ENCODE measurements at regions not wholly inside any gene's neighbourhood (a gene's known extent, or its start where the extent isn't known, plus 50 kb on each side); places are given as distances from the start of the nearest gene placed in this dataset.
"Not testable (repeated sequence)": the region's sequence is repeated elsewhere in the genome, so short reads cannot be mapped to it uniquely, and the experiment has no call there.

DNA sequence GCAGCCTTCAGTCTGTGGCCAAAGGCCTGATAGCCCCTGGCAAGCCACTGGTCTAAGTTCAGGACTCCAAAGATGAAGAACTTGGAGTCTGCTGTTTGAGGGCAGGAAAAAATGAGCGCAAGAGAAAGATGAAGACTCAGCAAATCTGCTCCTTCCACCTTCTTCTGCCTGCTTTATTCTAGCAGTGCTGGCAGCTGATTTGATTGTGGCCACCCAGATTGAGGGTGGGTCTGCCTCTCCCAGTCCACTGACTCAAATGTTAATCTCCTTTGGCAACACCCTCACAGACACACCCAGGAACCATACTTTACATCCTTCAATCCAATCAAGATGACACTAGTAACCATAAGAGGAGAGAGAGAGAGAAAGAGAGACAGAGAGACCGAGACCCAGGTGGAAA is 127.6 kb downstream of the UTP18 start:
- DNase-seq (ENCODE audit: low read depth in 2 of 2), result no peak

DNA sequence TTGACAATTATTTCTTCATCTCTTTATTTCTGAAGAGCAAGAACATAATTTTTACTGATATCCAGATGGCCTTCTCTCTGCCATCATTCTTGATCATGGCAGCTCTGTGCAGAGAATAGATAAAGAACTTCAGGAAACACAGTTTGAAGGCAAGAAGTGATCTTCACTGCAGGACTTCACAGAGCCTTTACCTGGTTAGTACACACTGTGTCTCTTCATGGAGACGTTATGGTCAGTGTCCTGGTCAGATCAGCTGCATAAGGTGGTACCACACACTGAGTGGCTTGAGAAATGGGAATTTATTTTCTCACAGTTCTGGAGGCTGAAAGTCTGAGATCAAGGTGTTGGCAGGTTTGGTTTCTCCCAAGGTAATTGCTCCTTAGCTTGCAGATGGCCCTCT is 129.5 kb downstream of the UTP18 start:
- no peak for DNase-seq (ENCODE audit: low read depth in 2 of 2)

DNA sequence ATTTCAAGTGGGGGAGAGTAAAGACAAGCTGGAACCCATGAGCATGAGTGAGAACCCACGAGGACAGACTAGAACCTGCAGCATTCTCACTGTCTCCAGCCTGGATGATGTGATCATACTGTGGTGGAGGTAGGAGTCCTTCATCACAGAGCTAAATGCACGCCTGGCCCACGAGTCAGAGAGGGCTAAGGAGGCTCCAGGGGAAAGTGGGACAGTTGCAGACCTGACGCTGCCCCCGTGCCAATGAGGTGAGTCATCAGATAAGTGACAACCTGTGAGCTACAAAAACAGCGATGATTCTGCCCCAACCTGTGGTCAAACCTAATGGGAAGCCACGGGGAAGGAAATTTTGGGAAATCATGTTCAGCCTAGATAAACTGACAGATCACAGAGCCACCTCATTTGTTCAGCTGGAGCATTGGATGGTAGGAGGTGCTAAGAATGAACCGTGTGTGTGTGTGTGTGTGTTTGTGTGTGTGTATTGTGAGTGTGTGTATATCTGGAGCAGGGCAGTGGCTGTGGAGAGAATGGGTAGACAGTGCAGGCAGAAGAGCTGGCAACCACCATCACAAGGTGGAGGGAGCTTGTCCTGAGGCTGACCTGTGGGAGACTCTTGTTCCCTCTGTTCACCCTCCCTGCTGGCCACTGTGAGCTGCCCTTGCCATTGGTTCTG is 131.8 kb downstream of the UTP18 start:
- no peak for DNase-seq (ENCODE audit: low read depth in 2 of 2)

GRCh38 chr17:51395621-51396020 is 135.3 kb downstream of the UTP18 start:
- DNase-seq (ENCODE audit: low read depth in 2 of 2), result no peak

DNA sequence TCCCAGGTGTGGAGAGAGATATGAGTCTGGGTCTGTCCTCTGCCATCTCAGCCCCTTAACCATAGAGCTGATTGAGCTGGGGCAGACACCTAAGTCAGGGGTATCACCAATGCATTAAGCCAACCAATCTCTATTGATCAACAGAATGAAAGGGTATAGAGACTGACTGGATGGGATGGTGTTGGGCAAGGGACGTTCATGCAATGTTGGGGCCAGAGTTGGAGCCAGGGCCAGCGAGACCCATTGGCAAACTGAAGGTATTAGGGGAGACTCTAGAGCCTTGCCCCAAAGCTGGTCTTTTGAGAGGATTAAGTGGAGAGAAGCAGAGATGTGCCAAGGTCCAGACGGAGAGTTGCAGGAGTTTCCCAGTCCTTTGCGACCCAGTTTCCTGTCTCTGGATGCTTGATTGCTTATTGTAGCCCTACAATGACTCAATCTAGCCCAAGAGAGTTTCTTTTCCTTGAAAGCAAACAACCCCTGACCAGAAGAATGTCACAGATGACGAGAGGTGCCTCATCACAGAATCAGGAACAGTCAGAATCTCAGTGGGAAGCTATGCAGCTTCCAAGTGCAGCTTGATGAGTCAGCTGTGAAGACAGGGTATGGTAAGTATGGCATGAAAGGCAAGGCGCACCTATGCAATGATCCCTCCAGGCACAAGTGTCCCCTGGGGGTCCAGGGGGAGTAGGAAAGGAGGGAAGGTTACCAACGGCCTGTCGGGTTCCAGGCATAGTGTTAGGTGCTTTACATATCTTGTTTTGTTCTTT is 137.2 kb downstream of the UTP18 start:
- DNase-seq (ENCODE audit: low read depth in 2 of 2), result no peak

DNA sequence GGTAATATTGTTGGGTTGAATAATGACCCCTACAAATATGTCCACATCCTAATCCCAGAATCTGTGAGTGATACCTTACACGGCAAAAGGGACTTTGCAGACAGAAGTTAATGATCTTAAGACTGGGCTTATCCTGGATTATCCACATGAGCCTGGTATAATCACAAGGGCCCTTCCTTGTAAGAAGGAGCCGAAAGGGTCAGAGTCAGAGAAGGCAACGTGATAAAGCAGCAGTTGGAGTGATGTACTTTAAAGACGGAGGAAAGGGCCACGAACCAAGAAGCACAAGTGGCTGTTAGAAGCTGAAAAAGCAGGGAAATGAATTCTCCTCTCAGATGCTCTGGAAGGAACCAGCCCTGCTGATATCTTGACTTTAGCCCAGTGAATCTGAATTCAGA is 137.8 kb downstream of the UTP18 start:
- no peak for DNase-seq (ENCODE audit: low read depth in 2 of 2)

- no peak for DNase-seq (ENCODE audit: low read depth in 2 of 2)
These were observed 138.3 kb downstream of the UTP18 start for GRCh38 chr17:51398687-51399086.

DNA sequence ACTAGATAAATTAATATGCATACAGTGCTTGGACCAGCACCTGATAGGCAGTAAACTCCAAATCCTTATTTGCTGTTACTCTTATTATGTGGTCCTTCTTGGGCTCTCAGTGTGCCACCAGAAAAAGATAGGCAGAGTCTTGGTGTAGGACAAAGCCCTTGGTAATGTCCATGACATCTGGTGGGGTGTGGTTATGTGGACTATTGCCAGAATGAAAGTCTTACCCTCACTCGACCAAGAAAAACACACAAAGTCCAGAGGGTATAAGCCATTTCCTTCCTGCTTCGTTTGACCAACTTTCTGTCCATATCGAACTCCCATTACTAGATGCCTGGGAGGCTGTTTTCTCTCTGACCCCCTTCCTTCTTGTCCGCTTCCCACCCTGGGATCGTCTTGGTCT is 140.9 kb downstream of the UTP18 start:
- no peak for DNase-seq (ENCODE audit: low read depth in 2 of 2)

- no peak for DNase-seq (ENCODE audit: low read depth in 2 of 2)
These were observed 142.6 kb downstream of the UTP18 start for GRCh38 chr17:51402899-51403298.

DNA sequence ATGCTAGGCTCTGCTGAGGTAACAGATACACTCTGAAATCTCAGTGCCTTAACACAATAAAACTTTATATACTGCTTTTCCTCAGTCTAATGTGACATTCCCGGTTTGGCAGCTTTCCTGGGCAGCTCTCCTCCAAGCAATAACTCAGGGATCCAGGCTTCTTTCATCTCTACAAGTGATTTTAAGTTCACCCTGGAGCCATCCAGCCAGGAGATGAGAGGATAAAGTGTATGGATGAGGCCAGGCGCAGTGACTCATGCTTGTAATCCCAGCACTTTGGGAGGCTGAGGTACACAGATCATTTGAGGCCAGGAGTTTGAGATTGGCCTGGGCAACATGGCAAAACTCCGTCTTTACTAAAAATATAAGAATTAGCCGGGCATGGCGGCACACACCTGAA is 147.2 kb downstream of the UTP18 start:
- DNase-seq (ENCODE audit: low read depth in 2 of 2), result no peak

- DNase-seq (ENCODE audit: low read depth in 2 of 2), result no peak
These were observed 159.1 kb downstream of the UTP18 start for GRCh38 chr17:51419476-51419875.

- no peak for DNase-seq (ENCODE audit: low read depth in 2 of 2)
These were observed 161.2 kb downstream of the UTP18 start for GRCh38 chr17:51421525-51421924.

- DNase-seq (ENCODE audit: low read depth in 2 of 2), result no peak
These were observed 162.3 kb downstream of the UTP18 start for GRCh38 chr17:51422634-51423033.

DNA sequence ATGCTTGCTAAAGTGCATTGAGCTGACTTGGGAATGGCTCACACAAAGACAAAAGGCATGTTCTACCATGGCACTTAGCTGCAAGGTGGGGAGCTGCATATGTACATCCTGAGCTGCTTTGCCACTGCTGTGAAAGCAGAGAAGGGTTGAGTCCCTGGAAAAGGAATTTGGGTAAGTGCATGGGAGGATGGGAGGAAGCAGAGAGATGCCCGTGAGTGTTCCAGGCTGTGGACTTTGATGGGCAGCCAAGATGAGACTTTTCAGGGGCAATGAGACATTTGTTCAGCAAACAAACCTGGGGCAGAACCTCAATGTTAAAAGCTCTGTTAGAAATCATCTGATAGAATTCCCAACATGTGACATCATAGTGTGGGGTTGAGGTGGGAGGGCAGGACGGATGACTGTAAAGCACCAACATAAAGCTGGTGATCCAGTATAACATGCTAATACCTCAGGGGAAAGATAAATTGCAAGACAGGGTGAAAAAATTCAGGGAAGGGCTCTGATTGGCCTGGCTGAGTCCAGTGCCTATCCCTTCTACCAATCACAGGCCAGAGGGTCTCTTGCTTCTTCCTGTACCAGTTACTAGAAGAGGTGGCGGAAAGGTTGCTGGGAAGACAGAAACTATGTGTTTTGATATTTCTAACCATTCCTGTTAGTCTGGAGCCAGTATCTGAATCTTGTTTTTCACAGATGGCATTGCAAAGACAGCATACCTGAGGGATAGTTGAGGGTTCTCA is 163.2 kb downstream of the UTP18 start:
- DNase-seq (ENCODE audit: low read depth in 2 of 2), result no peak

DNA sequence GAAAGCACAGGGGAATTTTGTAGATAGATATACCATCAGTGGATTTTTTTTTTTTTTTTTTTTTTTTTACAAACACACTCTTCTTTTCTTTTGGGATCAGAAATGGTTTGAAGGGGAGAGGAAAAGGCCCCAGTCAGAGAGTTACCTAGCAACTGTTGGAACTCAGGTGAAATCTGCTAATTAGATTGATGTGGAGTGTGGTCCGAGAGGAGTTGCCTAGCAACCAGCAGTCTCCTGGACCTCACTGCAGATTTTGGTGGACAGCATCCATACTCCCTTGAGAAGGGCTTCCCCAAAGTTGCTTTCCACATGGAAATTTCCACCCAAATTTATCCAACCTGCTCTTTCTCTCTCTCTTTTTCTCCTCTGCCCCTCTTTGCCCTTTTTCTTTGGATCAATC is 165.4 kb downstream of the UTP18 start:
- DNase-seq (ENCODE audit: low read depth in 2 of 2), result no peak

DNA sequence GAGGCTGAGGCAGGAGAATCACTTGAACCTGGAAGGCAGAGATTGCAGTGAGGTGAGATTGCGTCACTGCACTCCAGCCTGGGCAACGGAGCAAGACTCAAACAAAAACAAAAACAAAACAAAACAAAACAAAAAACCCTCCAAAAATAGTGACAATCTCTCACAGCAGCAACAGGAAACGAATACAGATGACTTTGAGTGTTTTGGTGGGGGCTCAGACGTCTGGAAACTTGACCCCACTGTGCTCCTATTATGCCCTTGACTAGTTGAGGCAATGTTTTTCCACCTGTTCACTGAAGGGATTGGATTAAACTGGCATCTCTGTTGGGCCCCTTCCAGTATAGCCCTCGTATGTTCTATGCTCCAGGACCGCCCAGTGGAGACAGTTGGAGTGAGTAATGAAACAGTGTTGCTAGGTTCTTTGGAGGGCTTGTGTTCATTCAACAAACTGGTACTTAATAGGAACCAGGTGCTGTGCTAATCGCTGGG is 167.0 kb downstream of the UTP18 start:
- DNase-seq (ENCODE audit: low read depth in 2 of 2), result no peak

DNA sequence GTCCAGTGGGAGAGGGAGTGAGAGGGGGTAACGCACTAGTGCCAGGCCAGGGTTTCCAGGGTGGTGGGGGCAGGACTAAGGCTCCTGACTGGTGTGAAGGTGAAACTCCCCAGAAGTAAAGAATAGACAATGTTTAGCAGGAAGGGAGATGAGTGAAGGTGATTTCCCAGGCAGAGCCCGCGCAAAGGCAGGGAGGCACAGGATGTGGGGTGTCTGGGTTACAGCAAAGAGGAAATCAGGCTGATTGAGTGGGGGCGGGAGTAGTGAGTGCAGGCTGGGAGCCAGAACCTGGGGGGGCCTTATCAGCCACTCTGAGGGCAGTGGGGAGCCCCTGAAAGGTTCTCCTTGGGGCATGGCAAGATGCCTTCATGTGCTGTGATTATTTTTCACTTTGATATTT is 167.5 kb downstream of the UTP18 start:
- DNase-seq (ENCODE audit: low read depth in 2 of 2), result peak; percentile 21 to 30

DNA sequence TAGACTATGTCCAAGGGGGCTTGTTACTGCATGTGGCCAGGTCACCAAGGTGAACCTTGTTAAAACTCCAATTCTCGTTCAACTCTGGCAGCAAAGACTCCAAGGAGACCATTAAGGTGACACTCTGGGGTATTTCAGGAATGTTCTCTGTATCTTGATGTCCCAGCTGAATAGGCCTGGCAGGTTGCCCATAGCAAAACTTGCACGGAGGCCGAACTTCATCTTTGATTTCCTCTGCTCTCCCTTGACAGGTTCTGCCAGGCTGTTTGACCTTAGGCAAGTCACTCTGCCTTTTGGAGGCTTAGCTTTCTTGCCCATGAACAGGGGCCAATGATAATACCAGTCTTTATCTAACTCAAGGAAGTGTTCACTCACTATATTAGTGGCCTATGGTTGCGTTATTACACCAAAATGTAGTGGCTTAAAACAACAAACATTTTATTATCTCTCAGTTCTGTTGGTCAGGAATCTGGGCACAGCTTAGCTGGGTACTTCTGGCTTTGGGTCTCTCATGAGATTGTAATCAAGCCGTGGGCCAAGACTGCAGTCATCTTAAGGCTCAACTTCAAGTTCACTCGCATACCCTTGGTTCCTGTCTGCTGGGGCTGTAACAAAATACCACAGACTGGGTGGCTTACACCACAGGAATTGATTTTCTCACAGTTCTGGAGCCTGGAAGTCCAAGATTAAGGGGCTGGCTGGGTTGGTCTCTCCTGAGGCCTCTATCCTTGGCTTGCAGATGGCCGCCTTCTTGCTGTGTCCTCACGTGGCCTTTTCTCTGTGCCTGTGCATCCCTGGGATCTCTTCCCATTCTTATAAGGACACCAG is 168.5 kb downstream of the UTP18 start:
- no peak for DNase-seq (ENCODE audit: low read depth in 2 of 2)

GRCh38 chr17:51429938-51430337 is 169.6 kb downstream of the UTP18 start:
- not testable (repeated sequence) for DNase-seq (ENCODE audit: low read depth in 2 of 2)

- DNase-seq (ENCODE audit: low read depth in 2 of 2), result no peak
These were observed 170.2 kb downstream of the UTP18 start for GRCh38 chr17:51430591-51430990.

- no peak for DNase-seq (ENCODE audit: low read depth in 2 of 2)
These were observed 174.3 kb downstream of the UTP18 start for GRCh38 chr17:51434434-51435170.

Measured in stimulated activated CD4-positive, alpha-beta T cell treated with anti-CD3 and anti-CD28 coated beads, Interleukin-1b, Interleukin-23, amount 100 ng/mL, for 1 hour (primary cell).